Sigmoid colon (tissue), 4 donors: ENCODE measurements at regions not wholly inside any gene's neighbourhood (a gene's known extent, or its start where the extent isn't known, plus 50 kb on each side); places are given as distances from the start of the nearest gene placed in this dataset.

ENCODE experiments used
- CTCF ChIP-seq, 4 experiments: fragments of 450-650 bp in 3 of 4; fragments of 200-600 bp in 1 of 4; IDR thresholded peaks; one replicate each; pipeline ENCODE4 v1.5.1; 2016 to 2019; ENCODE audit warnings: antibody characterized with exemption in 4 of 4, mild to moderate bottlenecking in 3 of 4, moderate library complexity in 2 of 4
- EP300 ChIP-seq, 4 donors: sonication (generic); formaldehyde crosslinking; IDR thresholded peaks; one replicate each; pipeline ENCODE4 v1.6.1; 2017; ENCODE audit warnings: antibody characterized with exemption in 4 of 4
- POLR2A ChIP-seq, 2 donors: fragments of 450-650 bp; IDR thresholded peaks; one replicate each; pipeline ENCODE4 v1.6.1; 2016; ENCODE audit warnings: antibody characterized with exemption in 2 of 2, mild to moderate bottlenecking in 2 of 2, moderate library complexity in 2 of 2
- POLR2AphosphoS5 ChIP-seq, 4 donors: sonication (generic); formaldehyde crosslinking; IDR thresholded peaks; one replicate each; pipeline ENCODE4 v1.6.1; 2017; ENCODE audit warnings: antibody characterized with exemption in 4 of 4

GRCh38 chr9:21615018-21615417, 132.9 kb upstream of the IFNE start:
- no peak for TF ChIP-seq POLR2A (IDR thresholded peaks at IDR 0.05)
- TF ChIP-seq CTCF (IDR thresholded peaks at IDR 0.05), result no peak
- no peak for TF ChIP-seq POLR2AphosphoS5 (IDR thresholded peaks at IDR 0.05)
- no peak for TF ChIP-seq EP300 (IDR thresholded peaks at IDR 0.05)
